ENCODE measurements at regions not wholly inside any gene's neighbourhood (a gene's known extent, or its start where the extent isn't known, plus 50 kb on each side); places are given as distances from the start of the nearest gene placed in this dataset.

- Mint-ChIP-seq H3K9me3 (no peaks in the 10 kb centered on the region), H3K27ac (ENCODE audit: unreplicated experiment) (no peak overlapping the region), H3K27me3 (ENCODE audit: low read depth) (no peaks in the 10 kb centered on the region), H3K4me1 (peaks cover 36% of the 10 kb centered on the region), H3K4me3 (peak overlapping the region; percentile 10), H3K36me3 (ENCODE audit: low read depth) (no peaks in the 10 kb centered on the region)
- no peak for TF ChIP-seq CTCF (conservative IDR thresholded peaks at IDR 0.05)
- no peak for DNase-seq (ENCODE audit: low read depth, low spot score)
Observed at GRCh38 chr4:176526704-176527103, 206.9 kb downstream of the SPCS3 start.

GRCh38 chr4:176529574-176529973 is 209.8 kb downstream of the SPCS3 start:
- no peaks in the 10 kb centered on the region for H3K36me3 Mint-ChIP-seq (ENCODE audit: low read depth)
- H3K4me1 Mint-ChIP-seq: peaks cover 36% of the 10 kb centered on the region
- TF ChIP-seq CTCF (conservative IDR thresholded peaks at IDR 0.05): no peak
- no peaks in the 10 kb centered on the region for H3K27me3 Mint-ChIP-seq (ENCODE audit: low read depth)
- no peak overlapping the region for H3K4me3 Mint-ChIP-seq
- no peak for DNase-seq (ENCODE audit: low read depth, low spot score)
- H3K27ac Mint-ChIP-seq (ENCODE audit: unreplicated experiment): no peak overlapping the region
- no peaks in the 10 kb centered on the region for H3K9me3 Mint-ChIP-seq

GRCh38 chr4:176533159-176533558 is 213.4 kb downstream of the SPCS3 start:
- H3K27ac Mint-ChIP-seq (ENCODE audit: unreplicated experiment): no peak overlapping the region
- no peak for TF ChIP-seq CTCF (conservative IDR thresholded peaks at IDR 0.05)
- H3K36me3 Mint-ChIP-seq (ENCODE audit: low read depth): no peaks in the 10 kb centered on the region
- no peaks in the 10 kb centered on the region for H3K9me3 Mint-ChIP-seq
- H3K27me3 Mint-ChIP-seq (ENCODE audit: low read depth): no peaks in the 10 kb centered on the region
- peaks cover 8% of the 10 kb centered on the region for H3K4me1 Mint-ChIP-seq
- H3K4me3 Mint-ChIP-seq: no peak overlapping the region
- no peak for DNase-seq (ENCODE audit: low read depth, low spot score)

GRCh38 chr4:176534566-176534965 is 214.8 kb downstream of the SPCS3 start:
- Mint-ChIP-seq H3K4me1 (peaks cover 9% of the 10 kb centered on the region), H3K27me3 (ENCODE audit: low read depth) (no peaks in the 10 kb centered on the region), H3K4me3 (no peak overlapping the region), H3K36me3 (ENCODE audit: low read depth) (no peaks in the 10 kb centered on the region), H3K27ac (ENCODE audit: unreplicated experiment) (no peak overlapping the region), H3K9me3 (no peaks in the 10 kb centered on the region)
- no peak for TF ChIP-seq CTCF (conservative IDR thresholded peaks at IDR 0.05)
- DNase-seq (ENCODE audit: low read depth, low spot score): no peak

- no peak for TF ChIP-seq CTCF (conservative IDR thresholded peaks at IDR 0.05)
- peaks cover 9% of the 10 kb centered on the region for H3K4me1 Mint-ChIP-seq
Observed at GRCh38 chr4:176538217-176538925, 218.6 kb downstream of the SPCS3 start.

More at GRCh38 chr4:176538217-176538925, 218.6 kb downstream of the SPCS3 start:
- H3K27me3 Mint-ChIP-seq (ENCODE audit: low read depth): no peaks in the 10 kb centered on the region
- peak overlapping the region; percentile 46 for H3K27ac Mint-ChIP-seq (ENCODE audit: unreplicated experiment)
- no peaks in the 10 kb centered on the region for H3K9me3 Mint-ChIP-seq
- DNase-seq (ENCODE audit: low read depth, low spot score): no peak
- H3K36me3 Mint-ChIP-seq (ENCODE audit: low read depth): no peaks in the 10 kb centered on the region
- H3K4me3 Mint-ChIP-seq: no peak overlapping the region

All from neural crest cell (in vitro differentiated cells).